ENCODE measurements at regions not wholly inside any gene's neighbourhood (a gene's known extent, or its start where the extent isn't known, plus 50 kb on each side); places are given as distances from the start of the nearest gene placed in this dataset.

- FAIRE-seq (no peak), DNase-seq (ENCODE audit: low read depth, low spot score) (no peak)
- Histone ChIP-seq H3K9ac (replicated peaks; ENCODE audit: extremely low read depth, insufficient read depth, low read length) (no peak overlapping the region), H2AFZ (ENCODE audit: low read depth, low read length) (no peak overlapping the region), H3K4me1 (ENCODE audit: control insufficient read depth, extremely low read depth, insufficient read depth, low read length) (no peaks in the 10 kb centered on the region), H3K9me3 (replicated peaks; ENCODE audit: control insufficient read depth, insufficient read depth, low read length) (no peaks in the 10 kb centered on the region), H3K79me2 (ENCODE audit: control insufficient read depth, insufficient read depth, low read length) (no peaks in the 10 kb centered on the region), H3K4me3 (replicated peaks in 1 of 3; ENCODE audit: insufficient read depth in 1 of 3, low read depth in 1 of 3, low read length in 3 of 3) (no peak overlapping the region), H3K27ac (ENCODE audit: insufficient read depth, low read depth, low read length) (no peak overlapping the region), H3K9me1 (replicated peaks; ENCODE audit: control insufficient read depth, extremely low read depth, insufficient read depth, low read length) (no peaks in the 10 kb centered on the region), H4K20me1 (replicated peaks; ENCODE audit: control insufficient read depth, extremely low read depth, insufficient read depth, low read length) (no peaks in the 10 kb centered on the region), H3K36me3 (ENCODE audit: control insufficient read depth in 2 of 2, extremely low read depth in 1 of 2, insufficient read depth in 2 of 2, low read length in 2 of 2) (no peaks in the 10 kb centered on the region), H3K4me2 (ENCODE audit: insufficient read depth, low read length) (no peak overlapping the region), H3K27me3 (ENCODE audit: control insufficient read depth in 2 of 2, insufficient read depth in 2 of 2, low read length in 2 of 2) (no peaks in the 10 kb centered on the region)
- TF ChIP-seq JUN (IDR thresholded peaks at IDR 0.05; ENCODE audit: borderline replicate concordance, insufficient read depth, insufficient read length, low read depth) (no peak), EZH2 (IDR thresholded peaks at IDR 0.05; ENCODE audit: borderline replicate concordance, low read depth, low read length, severe bottlenecking) (no peak), MYC (IDR thresholded peaks at IDR 0.05; ENCODE audit: low read depth, low read length) (no peak), GATA2 (IDR thresholded peaks at IDR 0.05; ENCODE audit: insufficient read depth, insufficient read length, low read depth, low read length) (no peak), POLR2A (IDR thresholded peaks at IDR 0.05; ENCODE audit: low read depth, low read length) (no peak), POLR2AphosphoS5 (IDR thresholded peaks at IDR 0.05; ENCODE audit: insufficient read depth, low read depth, low read length) (no peak), FOS (IDR thresholded peaks at IDR 0.05; ENCODE audit: borderline replicate concordance, insufficient read depth, low read length) (no peak)
- TF ChIP-seq, protein P1, sequence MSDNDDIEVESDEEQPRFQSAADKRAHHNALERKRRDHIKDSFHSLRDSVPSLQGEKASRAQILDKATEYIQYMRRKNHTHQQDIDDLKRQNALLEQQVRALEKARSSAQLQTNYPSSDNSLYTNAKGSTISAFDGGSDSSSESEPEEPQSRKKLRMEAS (IDR thresholded peaks at IDR 0.05; ENCODE audit: insufficient read depth, insufficient read length) = no peak
- TF ChIP-seq, protein P2, sequence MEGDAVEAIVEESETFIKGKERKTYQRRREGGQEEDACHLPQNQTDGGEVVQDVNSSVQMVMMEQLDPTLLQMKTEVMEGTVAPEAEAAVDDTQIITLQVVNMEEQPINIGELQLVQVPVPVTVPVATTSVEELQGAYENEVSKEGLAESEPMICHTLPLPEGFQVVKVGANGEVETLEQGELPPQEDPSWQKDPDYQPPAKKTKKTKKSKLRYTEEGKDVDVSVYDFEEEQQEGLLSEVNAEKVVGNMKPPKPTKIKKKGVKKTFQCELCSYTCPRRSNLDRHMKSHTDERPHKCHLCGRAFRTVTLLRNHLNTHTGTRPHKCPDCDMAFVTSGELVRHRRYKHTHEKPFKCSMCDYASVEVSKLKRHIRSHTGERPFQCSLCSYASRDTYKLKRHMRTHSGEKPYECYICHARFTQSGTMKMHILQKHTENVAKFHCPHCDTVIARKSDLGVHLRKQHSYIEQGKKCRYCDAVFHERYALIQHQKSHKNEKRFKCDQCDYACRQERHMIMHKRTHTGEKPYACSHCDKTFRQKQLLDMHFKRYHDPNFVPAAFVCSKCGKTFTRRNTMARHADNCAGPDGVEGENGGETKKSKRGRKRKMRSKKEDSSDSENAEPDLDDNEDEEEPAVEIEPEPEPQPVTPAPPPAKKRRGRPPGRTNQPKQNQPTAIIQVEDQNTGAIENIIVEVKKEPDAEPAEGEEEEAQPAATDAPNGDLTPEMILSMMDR (IDR thresholded peaks at IDR 0.05; ENCODE audit: extremely low read depth in 1 of 2, insufficient read depth in 1 of 2, low read depth in 1 of 2, low read length in 2 of 2) = no peak
- ChIA-PET CTCF (no interaction called here), POLR2A (no interaction called here)
- no TSS peak for BruUV-seq (replicated peaks)
- dilution Hi-C loops (cut with MboI; ENCODE audit: extremely low pct_ligation_motif_present, low sequenced_read_pairs) = no loop called here
- intact Hi-C loops (cut with micrococcal nuclease) = no loop called here
Measured at GRCh38 chr7:137151041-137151689, 192.4 kb downstream of the PTN start.
